ENCODE measurements at regions not wholly inside any gene's neighbourhood (a gene's known extent, or its start where the extent isn't known, plus 50 kb on each side); places are given as distances from the start of the nearest gene placed in this dataset.

GRCh38 chr10:16381083-16381482, 55.7 kb upstream of the PTER start:
- DNase-seq: no peak

GRCh38 chr10:16384021-16384420, 52.8 kb upstream of the PTER start:
- peak; percentile 80 for DNase-seq

- no peak for DNase-seq
Measured at GRCh38 chr10:16386855-16387254, 50.0 kb upstream of the PTER start.
